Loucy (cell line): ENCODE measurements at regions not wholly inside any gene's neighbourhood (a gene's known extent, or its start where the extent isn't known, plus 50 kb on each side); places are given as distances from the start of the nearest gene placed in this dataset.

Experiments used
- H2AFZ ChIP-seq: fragments of 200-600 bp; sonication (generic); 2 replicates; pipeline ENCODE4 v1.6.0; 2016; ENCODE audit warnings: antibody characterized with exemption, mild to moderate bottlenecking, low read length, moderate library complexity
- H3F3A ChIP-seq: fragments of 200-600 bp; 2 replicates; pipeline ENCODE4 v1.6.0; 2016; ENCODE audit warnings: antibody characterized with exemption, low read depth, mild to moderate bottlenecking
- H3K27me3 ChIP-seq: fragments of 200-600 bp; sonication (generic); 2 replicates; pipeline ENCODE4 v1.6.1; 2014; ENCODE audit warnings: low read length, mild to moderate bottlenecking; ENCODE audit not compliant: insufficient read depth, poor library complexity, severe bottlenecking
- H3K36me3 ChIP-seq: fragments of 200-600 bp; sonication (generic); 2 replicates; pipeline ENCODE4 v1.6.1; 2016; ENCODE audit warnings: low read length; ENCODE audit not compliant: insufficient read depth
- H3K4me1 ChIP-seq: fragments of 200-600 bp; sonication (generic); 2 replicates; pipeline ENCODE4 v1.5.1; 2014; ENCODE audit warnings: low read length, mild to moderate bottlenecking; ENCODE audit not compliant: insufficient read depth, poor library complexity, severe bottlenecking
- H3K4me2 ChIP-seq: fragments of 200-600 bp; sonication (generic); 2 replicates; pipeline ENCODE4 v1.6.0; 2014; ENCODE audit warnings: antibody characterized with exemption, low read length, low read depth, mild to moderate bottlenecking; ENCODE audit not compliant: poor library complexity, severe bottlenecking
- H3K4me3 ChIP-seq: fragments of 200-600 bp; sonication (generic); 2 replicates; pipeline ENCODE4 v1.5.1; 2014; ENCODE audit warnings: low read length, mild to moderate bottlenecking, mixed read lengths; ENCODE audit not compliant: poor library complexity, severe bottlenecking
- H3K79me2 ChIP-seq: fragments of 200-600 bp; sonication (generic); 2 replicates; pipeline ENCODE4 v1.6.1; 2014; ENCODE audit warnings: low read length; ENCODE audit not compliant: insufficient read depth
- H3K9ac ChIP-seq: fragments of 200-600 bp; sonication (generic); 2 replicates; pipeline ENCODE4 v1.6.0; 2014; ENCODE audit warnings: mild to moderate bottlenecking, low read depth, low read length, moderate library complexity; ENCODE audit not compliant: poor library complexity, severe bottlenecking
- H3K9me2 ChIP-seq: fragments of 200-600 bp; sonication (generic); replicated peaks from 2 replicates; pipeline ENCODE4 v1.6.1; 2016; ENCODE audit warnings: low read depth, low read length, mixed read lengths
- H3K9me3 ChIP-seq: fragments of 200-600 bp; sonication (generic); 2 replicates; pipeline ENCODE4 v1.6.1; 2014; ENCODE audit warnings: mild to moderate bottlenecking, antibody characterized with exemption, low read length, low read depth; ENCODE audit not compliant: insufficient read depth
- H4K20me1 ChIP-seq: fragments of 200-600 bp; sonication (generic); 2 replicates; pipeline ENCODE4 v1.6.0; 2014; ENCODE audit warnings: antibody characterized with exemption, low read length, mild to moderate bottlenecking; ENCODE audit not compliant: insufficient read depth, poor library complexity, severe bottlenecking
- CTCF ChIP-seq: fragments of 200-600 bp; sonication (generic); conservative IDR thresholded peaks from 2 replicates; pipeline ENCODE4 v1.5.1; 2014; ENCODE audit warnings: mild to moderate bottlenecking, antibody characterized with exemption, low read length
- EZH2phosphoT487 ChIP-seq: fragments of 200-600 bp; IDR thresholded peaks from 2 replicates; pipeline ENCODE4 v1.6.1; 2018; ENCODE audit warnings: antibody characterized with exemption, mild to moderate bottlenecking, moderate library complexity, borderline replicate concordance

GRCh38 chr19:29328586-29328985 lies 115.6 kb upstream of the UQCRFS1 start:
- no peaks in the 10 kb centered on the region for H3K27me3 ChIP-seq
- H3K9me3 ChIP-seq, result no peaks in the 10 kb centered on the region; the same call in 1 of the 2 replicates

GRCh38 chr19:29329460-29330134 lies 116.6 kb upstream of the UQCRFS1 start:
- H3K9me2 ChIP-seq, result no peaks in the 10 kb centered on the region
- no peaks in the 10 kb centered on the region for H3K36me3 ChIP-seq
- H3K27me3 ChIP-seq, result no peaks in the 10 kb centered on the region
- H3K79me2 ChIP-seq, result no peaks in the 10 kb centered on the region
- H3F3A ChIP-seq, result no peaks in the 10 kb centered on the region
- no peaks in the 10 kb centered on the region for H3K4me1 ChIP-seq
- no peak overlapping the region for H3K4me3 ChIP-seq
- H2AFZ ChIP-seq, result no peak overlapping the region
- no peaks in the 10 kb centered on the region; the same call in 1 of the 2 replicates for H3K9me3 ChIP-seq
- H3K4me2 ChIP-seq, result no peak overlapping the region
- no peak overlapping the region for H3K9ac ChIP-seq
- H4K20me1 ChIP-seq, result no peaks in the 10 kb centered on the region
- TF ChIP-seq EZH2phosphoT487 (no peak), CTCF (no peak)

More at GRCh38 chr19:29328586-29328985, 115.6 kb upstream of the UQCRFS1 start:
- H3K79me2 ChIP-seq, result no peaks in the 10 kb centered on the region
- no peaks in the 10 kb centered on the region for H4K20me1 ChIP-seq
- H3K36me3 ChIP-seq, result no peaks in the 10 kb centered on the region
- TF ChIP-seq EZH2phosphoT487 (no peak), CTCF (no peak)
- H3K9me2 ChIP-seq, result no peaks in the 10 kb centered on the region
- H3F3A ChIP-seq, result no peaks in the 10 kb centered on the region
- no peak overlapping the region for H3K4me3 ChIP-seq
- no peak overlapping the region for H2AFZ ChIP-seq
- H3K9ac ChIP-seq, result no peak overlapping the region
- H3K4me1 ChIP-seq, result no peaks in the 10 kb centered on the region
- H3K4me2 ChIP-seq, result no peak overlapping the region

GRCh38 chr19:29336425-29336824 lies 123.5 kb upstream of the UQCRFS1 start:
- TF ChIP-seq EZH2phosphoT487, result no peak
- TF ChIP-seq CTCF, result no peak
- no peaks in the 10 kb centered on the region for H3K79me2 ChIP-seq
- 0 out of 2 replicates have a peak, but pooled peaks cover 3% of the 10 kb centered on the region for H3K9me3 ChIP-seq
- H3K4me2 ChIP-seq, result no peak overlapping the region
- H3K4me3 ChIP-seq, result no peak overlapping the region
- no peaks in the 10 kb centered on the region for H3K9me2 ChIP-seq
- H4K20me1 ChIP-seq, result no peaks in the 10 kb centered on the region
- H3K27me3 ChIP-seq, result no peaks in the 10 kb centered on the region
- H2AFZ ChIP-seq, result no peak overlapping the region
- no peaks in the 10 kb centered on the region for H3F3A ChIP-seq
- H3K36me3 ChIP-seq, result no peaks in the 10 kb centered on the region
- no peaks in the 10 kb centered on the region for H3K4me1 ChIP-seq
- no peak overlapping the region for H3K9ac ChIP-seq
